ENCODE measurements at regions not wholly inside any gene's neighbourhood (a gene's known extent, or its start where the extent isn't known, plus 50 kb on each side); places are given as distances from the start of the nearest gene placed in this dataset.
"Not testable (repeated sequence)": the region's sequence is repeated elsewhere in the genome, so short reads cannot be mapped to it uniquely, and the experiment has no call there.

DNA sequence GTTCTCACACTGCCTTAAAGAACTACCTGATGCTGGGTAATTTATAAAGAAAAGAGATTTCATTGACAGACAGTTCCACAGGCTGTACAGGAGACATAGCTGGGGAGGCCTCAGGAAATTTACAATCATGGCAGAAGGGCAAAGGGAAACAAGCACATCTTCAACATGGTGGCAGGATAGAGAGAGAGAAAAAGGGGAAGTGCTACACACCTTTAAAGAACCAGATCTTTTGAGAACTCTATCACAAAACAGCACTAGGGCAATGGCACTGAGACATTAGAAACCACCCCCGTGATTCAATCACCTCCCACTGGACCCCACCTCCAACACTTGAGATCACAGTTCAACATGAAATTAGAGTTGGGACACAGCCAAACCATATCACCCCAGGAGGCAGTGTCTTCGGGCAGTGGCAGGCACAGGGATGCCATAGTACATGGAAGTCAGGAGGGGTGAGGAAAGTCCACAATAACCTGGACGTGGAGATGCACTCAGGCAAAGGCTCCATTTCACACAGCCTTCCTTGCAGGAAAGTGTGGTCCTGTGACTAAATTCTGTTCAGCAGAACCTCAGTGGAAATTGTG, 120.4 kb upstream of the SERPINE2 start:
- intact Hi-C loops (cut with DNase I) = no loop called here
- no peak for DNase-seq (ENCODE audit: low spot score)

DNA sequence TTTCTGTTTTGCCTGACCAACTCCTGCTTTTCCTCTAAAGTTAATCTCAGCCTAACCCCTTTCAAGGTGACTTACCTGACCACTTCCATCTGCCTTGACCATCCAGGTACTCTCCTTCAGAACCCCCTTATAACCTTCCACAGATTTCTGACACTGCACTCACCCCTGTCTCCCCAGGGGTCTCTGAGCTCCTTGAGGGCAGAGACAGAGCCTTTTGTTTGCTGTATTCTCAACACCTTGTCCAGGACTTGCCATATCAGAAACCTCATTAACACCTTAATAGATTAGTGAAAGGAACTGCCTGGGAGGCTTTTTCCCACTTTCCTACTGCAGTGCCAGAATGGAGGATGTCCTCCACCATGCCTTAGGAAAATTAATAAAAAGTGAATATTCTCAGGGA, 119.7 kb upstream of the SERPINE2 start:
- no peak for DNase-seq (ENCODE audit: low spot score)
- intact Hi-C loops (cut with DNase I) = no loop called here

- intact Hi-C loops (cut with DNase I) = no loop called here
- DNase-seq (ENCODE audit: low spot score) = no peak
Measured at GRCh38 chr2:224158061-224158460, 119.0 kb upstream of the SERPINE2 start.

DNA sequence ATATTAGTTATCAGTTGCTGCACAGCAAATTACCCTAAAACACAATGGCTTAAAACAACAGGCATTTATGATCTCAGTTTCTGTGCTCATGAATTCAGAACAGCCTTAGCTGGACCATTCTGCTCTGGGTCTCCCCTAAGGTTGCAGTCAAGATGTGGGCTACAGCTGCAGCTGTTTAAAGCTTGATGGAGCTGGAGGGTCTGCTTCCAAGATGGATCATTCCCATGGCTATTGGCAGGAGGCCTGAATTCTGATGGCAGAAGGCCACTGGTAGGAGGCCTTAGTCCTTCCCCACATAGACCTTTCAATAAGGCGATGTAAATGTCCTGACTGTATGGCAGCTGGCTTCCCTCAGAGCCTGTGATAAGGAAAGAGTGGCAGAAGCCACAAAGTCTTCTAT, 118.6 kb upstream of the SERPINE2 start:
- DNase-seq (ENCODE audit: low spot score) = no peak
- intact Hi-C loops (cut with DNase I) = no loop called here

DNA sequence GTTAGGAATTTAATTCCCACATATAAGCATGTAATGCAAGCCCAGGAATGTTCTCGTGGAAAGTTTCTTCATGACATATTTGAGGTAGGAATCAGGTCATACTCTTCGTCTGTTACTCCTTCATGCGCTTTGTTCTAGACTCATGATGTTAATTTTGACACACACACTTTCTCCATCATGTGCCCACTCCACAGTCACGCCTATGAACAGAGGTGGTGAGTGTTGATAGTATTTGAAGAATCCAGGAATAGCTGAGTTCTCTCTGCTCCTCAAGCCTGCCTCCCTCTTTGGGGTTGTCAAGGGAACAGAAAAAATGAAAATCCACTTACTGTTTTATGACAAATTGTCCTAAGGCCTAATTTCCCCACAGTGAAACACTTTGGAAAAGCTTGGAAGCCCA, 117.3 kb upstream of the SERPINE2 start:
- intact Hi-C loops (cut with DNase I) = no loop called here
- DNase-seq (ENCODE audit: low spot score) = no peak

DNA sequence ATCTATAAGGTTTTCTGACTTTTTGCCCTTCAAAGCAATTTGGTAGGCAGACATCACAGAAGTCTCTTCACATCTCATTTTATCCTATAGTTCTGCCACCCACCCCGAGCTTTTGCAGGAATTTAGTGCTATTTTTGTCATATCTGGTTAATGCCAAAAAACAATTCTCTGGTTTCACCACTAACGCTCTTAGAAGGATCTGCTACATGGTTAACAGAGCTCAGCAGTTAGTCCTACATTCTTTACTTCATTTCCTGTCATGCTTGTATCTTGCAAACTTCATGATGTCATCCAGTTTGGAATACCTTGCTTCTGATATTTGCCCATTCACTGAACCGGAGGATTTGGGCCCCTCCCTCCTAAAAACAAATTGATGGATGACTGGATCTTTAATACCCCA, 116.8 kb upstream of the SERPINE2 start:
- intact Hi-C loops (cut with DNase I) = no loop called here

DNA sequence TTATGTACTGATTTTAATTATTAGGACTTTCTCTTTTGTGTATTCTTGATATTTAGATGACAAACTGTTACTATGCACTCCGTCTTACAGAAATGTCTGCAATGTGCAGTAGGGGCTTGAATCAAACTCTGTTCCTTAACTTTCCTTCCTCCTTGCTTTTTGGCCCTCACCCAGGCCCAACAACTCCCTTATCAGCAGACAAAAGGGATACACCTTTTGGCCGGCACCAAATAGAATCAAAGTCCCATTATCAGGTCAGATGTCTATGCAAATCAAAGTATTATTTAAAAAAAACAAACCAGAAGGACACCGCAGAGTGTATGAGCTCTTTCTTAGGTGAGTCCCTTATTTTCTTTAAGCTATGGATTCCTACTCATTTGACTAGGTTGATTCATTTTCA, 116.3 kb upstream of the SERPINE2 start:
- DNase-seq (ENCODE audit: low spot score) = no peak
- intact Hi-C loops (cut with DNase I) = no loop called here

More for the DNA sequence above, 116.8 kb upstream of the SERPINE2 start:
- DNase-seq (ENCODE audit: low spot score) = no peak

DNA sequence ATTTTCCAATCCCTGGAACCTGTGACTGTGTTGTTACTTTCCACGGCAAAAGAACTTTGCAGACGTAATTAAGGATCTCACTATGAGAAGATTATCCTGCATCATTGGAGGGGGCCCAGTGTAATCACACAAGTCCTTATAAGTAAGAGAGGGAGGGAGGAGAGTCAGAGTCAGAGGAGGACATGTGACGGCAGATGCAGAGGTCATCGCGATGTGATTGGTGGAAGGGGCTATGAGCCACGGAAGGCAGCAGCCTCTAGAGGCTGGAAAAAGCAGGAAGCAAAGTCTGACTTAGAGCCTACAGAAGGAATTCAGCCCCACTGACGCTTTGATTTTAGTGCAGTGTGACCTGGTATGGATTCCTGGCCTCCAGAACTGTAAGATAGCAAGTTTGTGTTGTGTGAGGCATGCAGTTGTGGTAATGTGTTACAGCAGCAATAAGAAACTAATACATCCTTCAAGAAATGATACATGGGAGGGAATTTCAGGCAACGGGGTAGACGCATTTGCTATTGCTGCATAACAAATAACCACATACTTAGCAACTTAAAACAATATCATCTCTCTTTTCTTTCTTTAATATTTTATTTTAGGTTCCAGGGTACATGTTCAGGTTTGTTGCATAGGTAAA, 112.7 kb upstream of the SERPINE2 start:
- DNase-seq (ENCODE audit: low spot score) = no peak
- intact Hi-C loops (cut with DNase I) = no loop called here

GRCh38 chr2:224151161-224151560, 112.1 kb upstream of the SERPINE2 start:
- intact Hi-C loops (cut with DNase I) = no loop called here
- no peak for DNase-seq (ENCODE audit: low spot score)

DNA sequence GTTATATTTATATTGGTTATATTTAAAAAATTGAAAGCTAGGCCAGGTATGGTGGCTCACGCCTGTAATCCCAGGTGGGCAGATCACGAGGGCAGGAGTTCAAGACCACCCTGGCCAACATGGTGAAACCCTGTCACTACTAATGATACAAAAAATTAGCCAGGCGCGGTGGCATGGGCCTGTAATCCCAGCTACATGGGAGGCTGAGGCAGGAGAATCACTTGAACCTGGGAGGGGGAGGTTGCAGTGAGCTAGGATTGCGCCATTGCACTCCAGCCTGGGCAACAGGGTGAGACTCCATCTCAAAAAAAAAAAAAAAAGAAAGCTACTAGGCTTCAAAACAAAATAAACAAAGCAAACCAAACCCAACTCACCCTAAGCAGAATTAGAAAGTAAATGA, 109.0 kb upstream of the SERPINE2 start:
- DNase-seq (ENCODE audit: low spot score); intact Hi-C loops (cut with DNase I): not testable (repeated sequence)

DNA sequence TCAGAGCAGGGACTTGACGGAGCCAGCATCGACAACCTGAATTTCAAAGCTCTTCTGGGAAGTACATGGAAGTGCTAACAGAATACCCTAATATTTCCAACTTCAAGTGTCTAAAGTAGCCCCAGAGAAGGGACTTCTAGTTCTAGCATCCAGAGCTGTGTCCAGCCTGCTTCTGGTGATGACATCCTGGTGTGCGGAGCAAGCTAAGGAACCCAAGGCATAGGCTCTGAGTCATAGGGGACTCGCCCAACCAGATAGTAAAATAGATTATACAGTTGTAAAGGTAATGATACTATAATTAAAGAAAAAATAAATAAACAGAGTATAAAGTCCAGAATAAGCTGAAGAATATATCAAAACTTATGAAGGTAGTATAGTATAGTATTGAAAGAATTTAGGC, 108.1 kb upstream of the SERPINE2 start:
- intact Hi-C loops (cut with DNase I) = no loop called here
- no peak for DNase-seq (ENCODE audit: low spot score)

GRCh38 chr2:224146356-224147160, 107.5 kb upstream of the SERPINE2 start:
- DNase-seq (ENCODE audit: low spot score) = no peak
- intact Hi-C loops (cut with DNase I) = no loop called here

DNA sequence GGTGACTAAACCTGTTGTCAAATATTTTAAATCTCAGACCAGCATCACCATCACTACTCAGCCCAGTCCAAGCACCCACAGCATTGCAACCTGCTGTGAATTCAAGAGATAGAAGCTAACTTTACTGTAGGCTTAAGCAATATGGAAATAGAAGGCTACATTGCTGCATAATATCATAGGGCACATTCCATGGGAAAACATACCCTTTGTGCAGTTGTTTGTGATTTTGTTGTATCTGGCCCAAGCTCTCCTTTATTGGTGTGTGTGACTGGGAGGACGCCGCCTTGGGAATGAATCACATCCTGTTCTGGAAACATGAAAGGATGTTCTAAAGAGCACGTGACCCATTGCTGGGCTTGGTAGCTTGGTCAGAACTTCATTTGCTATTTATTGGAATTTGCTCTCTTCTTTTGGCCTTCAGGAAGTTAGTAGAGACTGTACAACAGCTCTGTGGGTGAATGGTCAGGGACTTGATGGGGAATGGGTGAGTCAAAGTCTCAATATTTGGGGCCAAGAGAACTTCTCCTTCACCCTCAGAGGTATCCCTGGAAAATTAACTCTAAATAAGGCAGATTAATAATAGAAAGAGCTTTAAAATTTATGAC, 106.8 kb upstream of the SERPINE2 start:
- intact Hi-C loops (cut with DNase I) = no loop called here
- DNase-seq (ENCODE audit: low spot score) = no peak

GRCh38 chr2:224143526-224143925, 104.4 kb upstream of the SERPINE2 start:
- intact Hi-C loops (cut with DNase I) = loop anchor here in 1 of 2 donors (2.0 kb wide), 1 partner anchor 57 kb away; no protein-coding TSS in a partner anchor
- DNase-seq (ENCODE audit: low spot score) = no peak

DNA sequence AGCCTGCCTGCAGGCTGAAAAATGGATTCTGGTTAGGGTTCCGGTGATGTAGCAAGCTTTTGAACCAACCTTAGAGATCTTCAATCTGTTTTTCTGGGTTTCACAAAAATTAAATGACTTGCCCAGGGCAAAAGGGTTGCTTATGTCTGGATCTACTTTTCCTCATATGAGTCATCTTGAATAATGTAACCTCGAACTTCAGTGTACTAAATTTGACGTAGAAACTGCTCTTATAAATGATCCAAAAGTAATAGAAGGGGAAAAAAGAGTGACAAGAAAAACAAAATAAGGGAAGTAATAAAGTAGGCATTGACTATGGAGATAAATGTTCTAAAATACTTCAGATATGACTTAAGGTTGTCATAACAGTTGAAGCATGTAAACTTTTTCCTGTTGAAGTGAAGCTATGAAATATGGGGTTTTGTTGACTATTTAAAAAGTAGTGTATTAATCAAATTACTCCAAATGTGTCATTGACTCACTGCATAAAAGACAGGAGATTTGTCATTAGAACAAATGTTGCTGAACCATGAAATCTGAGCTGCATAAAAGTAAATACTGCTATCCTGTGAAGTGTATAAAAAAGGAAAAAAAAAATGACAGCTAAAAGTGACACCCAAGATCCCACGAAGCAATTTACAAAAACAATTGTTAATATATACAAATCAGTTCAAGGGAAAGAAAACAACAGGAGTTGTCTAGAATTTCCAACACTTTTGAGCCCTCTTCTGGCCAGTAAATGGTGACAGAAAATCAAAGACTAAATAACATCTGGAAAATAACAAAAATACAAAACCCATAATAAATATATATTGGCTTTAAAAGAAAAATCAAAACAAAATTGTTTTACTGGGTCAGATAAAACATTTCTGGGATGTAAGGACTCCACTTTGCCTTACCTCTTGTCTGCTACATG, 103.6 kb upstream of the SERPINE2 start:
- intact Hi-C loops (cut with DNase I) = loop anchor here in 1 of 2 donors (2.0 kb wide), 1 partner anchor 56 kb away; no protein-coding TSS in a partner anchor
- no peak for DNase-seq (ENCODE audit: low spot score)

GRCh38 chr2:224141304-224141703, 102.2 kb upstream of the SERPINE2 start:
- no peak for DNase-seq (ENCODE audit: low spot score)
- intact Hi-C loops (cut with DNase I) = no loop called here

DNA sequence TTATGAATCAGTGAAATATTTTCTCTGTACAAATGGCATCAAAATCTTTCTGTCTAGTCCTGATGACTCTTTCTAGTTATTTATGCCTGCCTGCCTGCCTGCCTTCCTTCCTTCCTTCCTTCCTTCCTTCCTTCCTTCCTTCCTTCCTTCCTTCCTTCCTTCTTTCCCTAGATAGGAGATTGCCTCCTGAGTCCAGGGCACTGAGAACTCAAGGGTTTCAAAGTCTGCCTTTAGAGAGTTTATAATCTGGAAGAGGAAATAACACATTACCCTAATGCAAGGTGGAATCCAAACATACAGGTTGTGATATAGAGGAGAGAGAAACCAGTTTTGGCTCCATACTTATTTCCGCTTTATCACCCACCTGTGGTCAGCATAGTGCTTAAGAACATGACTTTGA, 98.1 kb upstream of the SERPINE2 start:
- DNase-seq (ENCODE audit: low spot score) = no peak
- intact Hi-C loops (cut with DNase I) = no loop called here

GRCh38 chr2:224136396-224136795, 97.3 kb upstream of the SERPINE2 start:
- intact Hi-C loops (cut with DNase I) = no loop called here
- DNase-seq (ENCODE audit: low spot score) = no peak

GRCh38 chr2:224135881-224136280, 96.8 kb upstream of the SERPINE2 start:
- no peak for DNase-seq (ENCODE audit: low spot score)
- intact Hi-C loops (cut with DNase I) = no loop called here

All from posterior vena cava (tissue), 2 donors.